Mucosa of descending colon (tissue), 3 donors: ENCODE measurements at regions not wholly inside any gene's neighbourhood (a gene's known extent, or its start where the extent isn't known, plus 50 kb on each side); places are given as distances from the start of the nearest gene placed in this dataset.

Experiments used
- ATAC-seq: fragments of 200-7000 bp; cut with Tn5 transposase; one replicate; pipeline ENCODE4 v1.9.1; 2020; ENCODE audit warnings: mild to moderate bottlenecking, moderate library complexity
- DNase-seq, 3 donors: peaks; one replicate each; pipeline ENCODE4 v3.0.0-alpha.2; 2020
- H3K36me3 ChIP-seq: fragments of 200-600 bp; one replicate; pipeline ENCODE4 v1.8.0; 2021; ENCODE audit warnings: low read depth, mild to moderate bottlenecking
- H3K4me1 ChIP-seq: fragments of 200-600 bp; one replicate; pipeline ENCODE4 v1.8.0; 2021; ENCODE audit warnings: low read depth, mild to moderate bottlenecking
- H3K4me3 ChIP-seq: fragments of 200-600 bp; one replicate; pipeline ENCODE4 v1.8.0; 2021; ENCODE audit warnings: mild to moderate bottlenecking
- H3K9me3 ChIP-seq: fragments of 200-600 bp; one replicate; pipeline ENCODE4 v1.8.0; 2021; ENCODE audit warnings: mild to moderate bottlenecking
- CTCF ChIP-seq: fragments of 200-600 bp; IDR thresholded peaks from one replicate; pipeline ENCODE4 v1.8.0; 2022; ENCODE audit warnings: antibody characterized with exemption, mild to moderate bottlenecking
- intact Hi-C, 2 donors: fragments of 100-400 bp; cut with DNase I in 1 of 2; cut with micrococcal nuclease in 1 of 2; formaldehyde crosslinking; loops; one replicate each; pipeline versions ENCODE4 v1.11.0 to v1.11.1; 2022; cut with DNase I, micrococcal nuclease
- donor health status: DM: no; HTN: no; CAD: no; lungs with moderate emphysema.
- donor health status: DM: no; HTN: no; CAD: no.
- donor health status: DM: no; HTN: yes; CAD: no.

GRCh38 chr15:38029736-38030135, 95.3 kb downstream of the TMCO5A start:
- H3K36me3 ChIP-seq, result no peaks in the 10 kb centered on the region
- no peak for TF ChIP-seq CTCF
- H3K4me1 ChIP-seq, result no peaks in the 10 kb centered on the region
- no peak for ATAC-seq
- no peaks in the 10 kb centered on the region for H3K9me3 ChIP-seq
- intact Hi-C loops, result no loop called here
- no peak for DNase-seq
- H3K4me3 ChIP-seq, result no peak overlapping the region

- ATAC-seq, result no peak
- DNase-seq, result no peak
- no peaks in the 10 kb centered on the region for H3K9me3 ChIP-seq
- no peaks in the 10 kb centered on the region for H3K36me3 ChIP-seq
- TF ChIP-seq CTCF, result no peak
- no peak overlapping the region for H3K4me3 ChIP-seq
- intact Hi-C loops, result no loop called here
- H3K4me1 ChIP-seq, result no peaks in the 10 kb centered on the region
These were observed 96.2 kb downstream of the TMCO5A start for GRCh38 chr15:38030609-38031008.

GRCh38 chr15:38035701-38036100, 101.3 kb downstream of the TMCO5A start:
- DNase-seq (no peak), ATAC-seq (no peak)
- Histone ChIP-seq H3K9me3 (no peaks in the 10 kb centered on the region), H3K4me1 (no peaks in the 10 kb centered on the region), H3K36me3 (no peaks in the 10 kb centered on the region), H3K4me3 (no peak overlapping the region)
- TF ChIP-seq CTCF, result no peak
- intact Hi-C loops, result no loop called here

- intact Hi-C loops, result no loop called here
- H3K4me3 ChIP-seq, result no peak overlapping the region
- DNase-seq, result no peak
- H3K9me3 ChIP-seq, result no peaks in the 10 kb centered on the region
- no peak for TF ChIP-seq CTCF
- no peaks in the 10 kb centered on the region for H3K4me1 ChIP-seq
- no peak for ATAC-seq
- no peaks in the 10 kb centered on the region for H3K36me3 ChIP-seq
These were observed 102.4 kb downstream of the TMCO5A start for GRCh38 chr15:38036790-38037338.

- DNase-seq, result no peak
- no peaks in the 10 kb centered on the region for H3K36me3 ChIP-seq
- no peaks in the 10 kb centered on the region for H3K9me3 ChIP-seq
- no peak overlapping the region for H3K4me3 ChIP-seq
- H3K4me1 ChIP-seq, result no peaks in the 10 kb centered on the region
- no peak for TF ChIP-seq CTCF
- ATAC-seq, result no peak
- intact Hi-C loops, result no loop called here
These were observed 104.4 kb downstream of the TMCO5A start for GRCh38 chr15:38038659-38039442.
